Upper lobe of left lung (tissue), 6 donors: ENCODE measurements at regions not wholly inside any gene's neighbourhood (a gene's known extent, or its start where the extent isn't known, plus 50 kb on each side); places are given as distances from the start of the nearest gene placed in this dataset.

Experiments used
- ATAC-seq, 2 donors: fragments of 200-7000 bp; cut with Tn5 transposase; one replicate each; pipeline ENCODE4 v1.9.1; 2022; ENCODE audit warnings: mild to moderate bottlenecking in 2 of 2, moderate library complexity in 2 of 2; ENCODE audit not compliant: low FRiP score in 2 of 2
- DNase-seq, 2 donors: peaks; one replicate each; pipeline ENCODE4 v3.0.0-alpha.2; 2019 to 2020
- H3K27ac ChIP-seq, 4 donors: fragments of 200-600 bp; sonication (generic); one replicate each; pipeline ENCODE4 v1.5.1; 2016 to 2019
- H3K27me3 ChIP-seq, 4 donors: fragments of 200-600 bp; sonication (generic); one replicate each; pipeline ENCODE4 v1.5.1; 2017 to 2019
- H3K36me3 ChIP-seq, 4 donors: fragments of 200-600 bp; sonication (generic); one replicate each; pipeline ENCODE4 v1.5.1; 2016 to 2019
- H3K4me1 ChIP-seq, 4 donors: fragments of 200-600 bp; sonication (generic); one replicate each; pipeline ENCODE4 v1.5.1; 2018 to 2019
- H3K4me3 ChIP-seq, 4 donors: fragments of 200-600 bp; sonication (generic); one replicate each; pipeline ENCODE4 v1.5.1; 2017 to 2019; ENCODE audit warnings: mild to moderate bottlenecking in 2 of 4, moderate library complexity in 1 of 4
- H3K9me3 ChIP-seq, 4 donors: fragments of 200-600 bp; sonication (generic); one replicate each; pipeline ENCODE4 v1.5.1; 2018 to 2019
- CTCF ChIP-seq, 6 experiments: fragments of 450-650 bp in 4 of 6; fragments of 200-600 bp in 2 of 6; sonication (generic) in 2 of 6; IDR thresholded peaks; one replicate each; pipeline ENCODE4 v1.5.1; 2016 to 2019; ENCODE audit warnings: antibody characterized with exemption in 6 of 6
- EP300 ChIP-seq, 4 donors: sonication (generic); formaldehyde crosslinking; IDR thresholded peaks; one replicate each; pipeline ENCODE4 v1.5.1; 2017; ENCODE audit warnings: antibody characterized with exemption in 4 of 4, control low read depth in 2 of 4
- POLR2A ChIP-seq, 4 donors: fragments of 450-650 bp; IDR thresholded peaks; one replicate each; pipeline ENCODE4 v1.5.1; 2016 to 2017; ENCODE audit warnings: antibody characterized with exemption in 4 of 4, mild to moderate bottlenecking in 2 of 4
- POLR2AphosphoS5 ChIP-seq, 2 donors: sonication (generic); formaldehyde crosslinking; IDR thresholded peaks; one replicate each; pipeline ENCODE4 v1.5.1; 2017; ENCODE audit warnings: antibody characterized with exemption in 2 of 2
- WGBS, 2 donors: methylation state at CpG; one replicate each; pipeline ENCODE4 v1.1.5; 2017 to 2018; 5-methylcytosine and 5-hydroxymethylcytosine counted together
- donor health status: DM: no; HTN: no; CAD: no; lungs with moderate emphysema.
- donor health status: DM: no; HTN: yes; CAD: no; lungs with severe emphysema.

GRCh38 chr5:30121043-30121442, 1072.4 kb upstream of the CDH6 start:
- no peaks in the 10 kb centered on the region for H3K9me3 ChIP-seq
- H3K4me3 ChIP-seq, result no peak overlapping the region
- DNase-seq (no peak), ATAC-seq (no peak)
- H3K4me1 ChIP-seq, result no peaks in the 10 kb centered on the region
- TF ChIP-seq POLR2A (IDR thresholded peaks at IDR 0.05) (no peak), CTCF (IDR thresholded peaks at IDR 0.05) (no peak), POLR2AphosphoS5 (IDR thresholded peaks at IDR 0.05) (no peak)
- no peaks in the 10 kb centered on the region for H3K36me3 ChIP-seq
- 69 to 75% methylated on average over 3 of the region's 3 CpGs for WGBS, 2 donors
- no peak overlapping the region for H3K27ac ChIP-seq
- H3K27me3 ChIP-seq, result no peaks in the 10 kb centered on the region

- TF ChIP-seq CTCF (IDR thresholded peaks at IDR 0.05) (no peak), POLR2AphosphoS5 (IDR thresholded peaks at IDR 0.05) (no peak), POLR2A (IDR thresholded peaks at IDR 0.05) (no peak), EP300 (IDR thresholded peaks at IDR 0.05) (no peak)
- no peak for ATAC-seq
These were observed 1076.4 kb upstream of the CDH6 start for GRCh38 chr5:30117135-30117534.

GRCh38 chr5:30113542-30113941, 1079.9 kb upstream of the CDH6 start:
- no peak overlapping the region for H3K27ac ChIP-seq
- H3K4me1 ChIP-seq, result no peaks in the 10 kb centered on the region
- ATAC-seq (no peak), DNase-seq (no peak)
- H3K4me3 ChIP-seq, result no peak overlapping the region
- 84 to 85% methylated on average over 4 of the region's 4 CpGs for WGBS, 2 donors
- no peaks in the 10 kb centered on the region for H3K27me3 ChIP-seq
- no peaks in the 10 kb centered on the region for H3K9me3 ChIP-seq
- no peaks in the 10 kb centered on the region for H3K36me3 ChIP-seq
- TF ChIP-seq POLR2AphosphoS5 (IDR thresholded peaks at IDR 0.05), result no peak
- TF ChIP-seq CTCF (IDR thresholded peaks at IDR 0.05), result no peak
- TF ChIP-seq EP300 (IDR thresholded peaks at IDR 0.05), result no peak
- no peak for TF ChIP-seq POLR2A (IDR thresholded peaks at IDR 0.05)

More at GRCh38 chr5:30117135-30117534, 1076.4 kb upstream of the CDH6 start:
- DNase-seq, result no peak
- no peaks in the 10 kb centered on the region for H3K9me3 ChIP-seq
- H3K36me3 ChIP-seq, result no peaks in the 10 kb centered on the region
- no peaks in the 10 kb centered on the region for H3K27me3 ChIP-seq
- H3K27ac ChIP-seq, result no peak overlapping the region
- H3K4me3 ChIP-seq, result no peak overlapping the region
- no peaks in the 10 kb centered on the region for H3K4me1 ChIP-seq

GRCh38 chr5:30112867-30113266, 1080.6 kb upstream of the CDH6 start:
- no peak overlapping the region for H3K4me3 ChIP-seq
- no peaks in the 10 kb centered on the region for H3K4me1 ChIP-seq
- no peak for DNase-seq
- no peaks in the 10 kb centered on the region for H3K36me3 ChIP-seq
- no peak overlapping the region for H3K27ac ChIP-seq
- ATAC-seq, result no peak
- no peaks in the 10 kb centered on the region for H3K9me3 ChIP-seq
- H3K27me3 ChIP-seq, result no peaks in the 10 kb centered on the region
- no peak for TF ChIP-seq POLR2A (IDR thresholded peaks at IDR 0.05)
- no peak for TF ChIP-seq POLR2AphosphoS5 (IDR thresholded peaks at IDR 0.05)
- TF ChIP-seq CTCF (IDR thresholded peaks at IDR 0.05), result no peak
- no peak for TF ChIP-seq EP300 (IDR thresholded peaks at IDR 0.05)
- 53 to 65% methylated on average over 2 of the region's 2 CpGs for WGBS, 2 donors

- Histone ChIP-seq H3K4me3 (no peak overlapping the region), H3K27me3 (no peaks in the 10 kb centered on the region), H3K27ac (no peak overlapping the region), H3K9me3 (no peaks in the 10 kb centered on the region), H3K4me1 (no peaks in the 10 kb centered on the region), H3K36me3 (no peaks in the 10 kb centered on the region)
- DNase-seq (no peak), ATAC-seq (no peak)
- 62 to 64% methylated on average over 2 of the region's 2 CpGs for WGBS, 2 donors
- no peak for TF ChIP-seq CTCF (IDR thresholded peaks at IDR 0.05)
These were observed 1085.4 kb upstream of the CDH6 start for GRCh38 chr5:30108051-30108450.
